VCaP (cell line): ENCODE measurements at regions not wholly inside any gene's neighbourhood (a gene's known extent, or its start where the extent isn't known, plus 50 kb on each side); places are given as distances from the start of the nearest gene placed in this dataset.
"Not testable (repeated sequence)": the region's sequence is repeated elsewhere in the genome, so short reads cannot be mapped to it uniquely, and the experiment has no call there.

ENCODE experiments used
- H3K27ac ChIP-seq: fragments of 450-650 bp; 2 replicates; pipeline ENCODE4 v1.5.1; 2017
- CTCF ChIP-seq: fragments of 450-650 bp; conservative IDR thresholded peaks from 2 replicates; pipeline ENCODE4 v1.5.1; 2017; ENCODE audit warnings: mild to moderate bottlenecking, moderate library complexity

- no peak overlapping the region; the same call in 1 of the 2 replicates for H3K27ac ChIP-seq
- no peak for TF ChIP-seq CTCF
Measured at GRCh38 chr9:89680547-89681467, 76.0 kb downstream of the GADD45G start.

GRCh38 chr9:89681468-89681859 lies 76.7 kb downstream of the GADD45G start:
- not testable (repeated sequence) for H3K27ac ChIP-seq

- TF ChIP-seq CTCF, result no peak
- no peak overlapping the region for H3K27ac ChIP-seq
Measured at GRCh38 chr9:89683626-89684025, 78.8 kb downstream of the GADD45G start.

GRCh38 chr9:89684218-89684617 lies 79.4 kb downstream of the GADD45G start:
- TF ChIP-seq CTCF, result no peak

GRCh38 chr9:89684912-89685636 lies 80.3 kb downstream of the GADD45G start:
- TF ChIP-seq CTCF, result no peak
- peak overlapping the region; percentile 82 for H3K27ac ChIP-seq

More at GRCh38 chr9:89684218-89684617, 79.4 kb downstream of the GADD45G start:
- peak overlapping the region; percentile 82; the same call in 1 of the 2 replicates for H3K27ac ChIP-seq

- H3K27ac ChIP-seq, result peak overlapping the region; percentile 82
- TF ChIP-seq CTCF, result no peak
Measured at GRCh38 chr9:89685698-89686097, 80.9 kb downstream of the GADD45G start.

- TF ChIP-seq CTCF, result no peak
- peak overlapping the region; percentile 82 for H3K27ac ChIP-seq
Measured at GRCh38 chr9:89686126-89686525, 81.3 kb downstream of the GADD45G start.
